Adrenal gland (tissue), 9 donors: ENCODE measurements at regions not wholly inside any gene's neighbourhood (a gene's known extent, or its start where the extent isn't known, plus 50 kb on each side); places are given as distances from the start of the nearest gene placed in this dataset.

Experiments used
- DNase-seq, 7 donors: peaks; one replicate each; pipeline ENCODE4 v3.0.0-alpha.2; 2019 to 2020
- H3K27ac ChIP-seq, 5 donors: fragments of 200-600 bp; sonication (generic) in 4 of 5; 1 replicate in 3 of 5; 2 replicates in 2 of 5; pipeline versions ENCODE4 v1.5.1 to v1.8.0; 2016 to 2020; ENCODE audit warnings: mild to moderate bottlenecking in 1 of 5
- H3K27me3 ChIP-seq: fragments of 200-600 bp; 2 replicates; pipeline ENCODE4 v1.8.0; 2021
- H3K36me3 ChIP-seq, 2 donors: fragments of 200-600 bp; replicated peaks in 1 of 2; 1 replicate in 1 of 2; 2 replicates in 1 of 2; pipeline versions ENCODE4 v1.5.1 to v1.8.0; 2018 to 2022
- H3K4me1 ChIP-seq, 2 donors: fragments of 200-600 bp; replicated peaks in 1 of 2; 1 replicate in 1 of 2; 2 replicates in 1 of 2; pipeline versions ENCODE4 v1.5.1 to v1.8.0; 2018 to 2021
- H3K4me3 ChIP-seq, 4 donors: fragments of 200-600 bp; sonication (generic) in 3 of 4; one replicate each; pipeline ENCODE4 v1.5.1; 2016 to 2018
- H3K9me3 ChIP-seq, 3 donors: fragments of 200-600 bp; sonication (generic) in 1 of 3; replicated peaks in 1 of 3; 1 replicate in 2 of 3; 2 replicates in 1 of 3; pipeline versions ENCODE4 v1.5.1 to v1.8.0; 2016 to 2021
- CTCF ChIP-seq, 6 experiments: fragments of 450-650 bp in 4 of 6; fragments of 200-600 bp in 2 of 6; sonication (generic) in 1 of 6; IDR thresholded peaks; 1 replicate in 5 of 6; 2 replicates in 1 of 6; pipeline versions ENCODE4 v1.5.1 to v1.8.0; 2016 to 2021; ENCODE audit warnings: antibody characterized with exemption in 6 of 6, mild to moderate bottlenecking in 2 of 6, moderate library complexity in 1 of 6
- POLR2A ChIP-seq, 2 donors: fragments of 450-650 bp; IDR thresholded peaks; one replicate each; pipeline ENCODE4 v1.6.1; 2017; ENCODE audit warnings: antibody characterized with exemption in 2 of 2, mild to moderate bottlenecking in 2 of 2, moderate library complexity in 1 of 2
- WGBS, 4 donors: extraction: QIAGEN DNeasy Blood & Tissue Kit in 2 of 4; methylation state at CpG; one replicate each; pipeline versions ENCODE4 v1.1.5 to v1.1.7; 2013 to 2017; 5-methylcytosine and 5-hydroxymethylcytosine counted together
- intact Hi-C, 2 donors: fragments of 100-400 bp; cut with DNase I; formaldehyde crosslinking; loops; one replicate each; pipeline versions ENCODE4 v1.14.1 to v1.15.0; 2022 to 2023
- donor health status: healthy with polysubstance abuse.
- donor health status: Bipolar disorder and iron deficiency.
- donor health status: DM: yes; HTN: yes; CAD: no.
- donor health status: DM: no; HTN: no; CAD: no.
- donor health status: DM: no; HTN: no; CAD: no.

GRCh38 chr3:23700616-23701015 lies 105.1 kb upstream of the UBE2E1 start:
- 65 to 83% (median 69%) methylated on average over 4 of the region's 4 CpGs for WGBS, 4 donors

GRCh38 chr3:23701716-23702597 lies 103.8 kb upstream of the UBE2E1 start:
- TF ChIP-seq CTCF (IDR thresholded peaks at IDR 0.05), result no peak
- no peak for TF ChIP-seq POLR2A (IDR thresholded peaks at IDR 0.05)
- Histone ChIP-seq H3K27me3 (no peaks in the 10 kb centered on the region), H3K4me3 (no peak overlapping the region), H3K36me3 (no peaks in the 10 kb centered on the region), H3K27ac (no peak overlapping the region), H3K9me3 (no peaks in the 10 kb centered on the region), H3K4me1 (no peaks in the 10 kb centered on the region)
- intact Hi-C loops, result no loop called here
- 57 to 73% (median 63%) methylated on average over 7 to 9 of the region's 9 CpGs for WGBS, 4 donors
- DNase-seq, result no peak

More at GRCh38 chr3:23700616-23701015, 105.1 kb upstream of the UBE2E1 start:
- TF ChIP-seq POLR2A (IDR thresholded peaks at IDR 0.05), result no peak
- TF ChIP-seq CTCF (IDR thresholded peaks at IDR 0.05), result no peak
- DNase-seq, result no peak
- no peaks in the 10 kb centered on the region for H3K27me3 ChIP-seq
- no peak overlapping the region for H3K27ac ChIP-seq
- no peaks in the 10 kb centered on the region for H3K9me3 ChIP-seq
- intact Hi-C loops, result no loop called here
- no peaks in the 10 kb centered on the region for H3K36me3 ChIP-seq
- H3K4me3 ChIP-seq, result no peak overlapping the region
- H3K4me1 ChIP-seq, result no peaks in the 10 kb centered on the region

- no peak for DNase-seq
- 71 to 89% (median 76%) methylated on average over 5 of the region's 5 CpGs for WGBS, 4 donors
- Histone ChIP-seq H3K27me3 (no peaks in the 10 kb centered on the region), H3K27ac (no peak overlapping the region), H3K4me3 (no peak overlapping the region), H3K4me1 (no peaks in the 10 kb centered on the region), H3K36me3 (no peaks in the 10 kb centered on the region), H3K9me3 (no peaks in the 10 kb centered on the region)
- TF ChIP-seq CTCF (IDR thresholded peaks at IDR 0.05) (no peak), POLR2A (IDR thresholded peaks at IDR 0.05) (no peak)
- intact Hi-C loops, result no loop called here
Observed at GRCh38 chr3:23704298-23704697, 101.5 kb upstream of the UBE2E1 start.

- H3K9me3 ChIP-seq, result no peaks in the 10 kb centered on the region
- no peaks in the 10 kb centered on the region for H3K36me3 ChIP-seq
- no peak overlapping the region for H3K4me3 ChIP-seq
- intact Hi-C loops, result no loop called here
- H3K4me1 ChIP-seq, result no peaks in the 10 kb centered on the region
- WGBS, 4 donors, result 55 to 65% (median 57%) methylated on average over 2 of the region's 2 CpGs
- DNase-seq, result no peak
- no peak overlapping the region for H3K27ac ChIP-seq
- TF ChIP-seq CTCF (IDR thresholded peaks at IDR 0.05) (no peak), POLR2A (IDR thresholded peaks at IDR 0.05) (no peak)
- H3K27me3 ChIP-seq, result no peaks in the 10 kb centered on the region
Observed at GRCh38 chr3:23706111-23706510, 99.6 kb upstream of the UBE2E1 start.
